ENCODE measurements at regions not wholly inside any gene's neighbourhood (a gene's known extent, or its start where the extent isn't known, plus 50 kb on each side); places are given as distances from the start of the nearest gene placed in this dataset.
A peak's percentile ranks its signal among the peaks of the same experiment; 100 is the strongest.
"Not testable (repeated sequence)": the region's sequence is repeated elsewhere in the genome, so short reads cannot be mapped to it uniquely, and the experiment has no call there.

DNA sequence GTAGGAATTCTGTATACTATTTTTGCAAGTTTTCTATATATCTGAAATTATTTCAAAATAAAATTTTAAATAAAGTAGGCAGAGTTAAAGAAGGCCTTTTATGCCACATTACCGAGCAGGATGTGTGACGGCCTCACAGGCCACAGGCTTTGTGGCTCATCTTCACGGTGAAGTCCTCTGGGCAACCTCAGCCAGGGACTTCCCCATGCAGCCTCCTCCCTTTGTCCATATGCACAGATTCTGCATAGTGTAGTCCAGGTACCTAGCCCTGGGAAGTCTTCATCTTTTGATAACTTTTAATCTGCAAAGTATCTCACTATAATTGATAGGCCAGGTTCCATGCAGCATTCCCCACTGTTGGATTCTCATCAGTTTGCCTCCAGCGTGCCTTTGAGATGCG lies 62.8 kb downstream of the ARHGAP11B start:
- DNase-seq (ENCODE audit: low read depth) = not testable (repeated sequence)

GRCh38 chr15:30690153-30690552 lies 64.2 kb downstream of the ARHGAP11B start:
- not testable (repeated sequence) for DNase-seq (ENCODE audit: low read depth)

DNA sequence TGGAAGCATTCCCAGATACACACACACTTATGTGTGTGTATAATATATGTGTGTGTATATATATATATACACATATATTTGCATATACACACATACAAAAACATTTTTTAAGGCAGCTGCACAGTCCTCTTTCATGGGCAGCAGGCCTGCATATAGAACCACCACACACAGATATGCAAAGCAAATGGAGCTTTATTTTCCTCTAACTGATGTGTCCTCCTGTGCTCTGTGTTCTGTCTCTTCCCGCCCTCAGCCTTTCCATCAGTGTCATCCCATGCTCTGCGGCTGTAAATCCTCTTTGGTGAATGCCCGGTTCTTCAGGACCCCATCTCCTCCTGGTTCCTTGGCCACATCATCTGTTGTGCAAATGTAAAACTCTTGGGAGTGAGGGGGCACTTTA lies 69.9 kb downstream of the ARHGAP11B start:
- DNase-seq (ENCODE audit: low read depth) = not testable (repeated sequence)

DNA sequence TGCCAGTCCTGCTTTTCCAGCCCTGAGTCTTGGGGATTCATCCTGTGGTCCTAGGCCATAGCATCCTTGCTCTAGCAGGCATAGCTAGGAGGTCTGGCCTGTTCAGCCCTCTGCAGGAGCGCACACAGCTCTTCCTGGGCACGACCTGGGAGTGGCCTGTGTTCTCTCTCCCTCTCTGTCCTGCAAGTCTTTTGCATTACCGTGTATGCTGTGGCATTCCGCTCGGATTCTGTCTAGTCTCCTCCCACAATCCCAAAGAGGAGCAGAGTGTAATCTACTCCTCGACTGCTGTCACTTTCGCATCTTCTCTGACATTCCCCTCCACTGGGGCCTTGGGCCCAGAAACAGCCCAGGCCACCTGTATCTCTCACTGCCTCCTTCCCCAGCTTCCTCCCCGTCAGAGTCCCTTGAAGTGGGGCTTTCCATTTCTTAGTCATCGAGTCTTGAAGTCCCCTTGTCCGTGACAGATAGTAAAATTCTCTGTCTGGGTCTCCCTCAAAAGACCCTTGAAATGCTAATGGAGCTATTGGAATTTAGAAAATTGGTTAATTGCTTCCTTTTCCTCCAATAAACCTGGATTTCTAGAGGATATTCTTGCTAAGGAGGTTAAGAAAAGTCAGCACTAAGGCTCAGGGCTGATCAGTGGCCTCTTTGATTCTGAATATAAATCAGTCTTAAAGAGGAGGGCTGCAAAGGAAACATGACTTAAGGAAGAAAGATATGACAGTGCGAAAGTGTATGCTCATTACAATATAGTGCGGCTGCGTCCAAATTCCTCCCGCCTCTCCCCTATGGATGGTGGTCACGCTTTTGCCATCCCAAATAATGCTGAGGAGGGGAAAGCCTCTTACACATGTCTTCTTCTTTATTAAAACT lies 70.7 kb downstream of the ARHGAP11B start:
- not testable (repeated sequence) for DNase-seq (ENCODE audit: low read depth)

DNA sequence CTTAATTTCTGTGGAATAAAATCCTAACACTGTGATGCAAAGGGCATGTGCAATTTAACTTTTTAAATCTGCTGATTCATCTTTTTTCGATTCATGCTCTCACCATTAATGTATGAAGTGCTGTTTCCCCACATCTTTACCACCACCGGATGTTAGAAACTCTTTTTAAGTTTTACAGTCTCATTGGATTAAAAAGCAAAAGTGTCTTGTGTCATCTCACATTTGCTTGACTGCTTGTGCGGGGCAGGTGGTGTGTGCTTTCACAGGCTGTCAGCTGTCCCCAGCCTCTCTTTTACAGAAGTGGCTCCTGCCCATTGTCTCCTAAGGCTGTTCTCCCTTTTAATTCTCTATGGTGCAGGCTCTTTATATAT lies 71.4 kb downstream of the ARHGAP11B start:
- DNase-seq (ENCODE audit: low read depth) = not testable (repeated sequence)

GRCh38 chr15:30700006-30700597 lies 74.2 kb downstream of the ARHGAP11B start:
- not testable (repeated sequence) for DNase-seq (ENCODE audit: low read depth)

- not testable (repeated sequence) for DNase-seq (ENCODE audit: low read depth)
These were observed 82.2 kb downstream of the ARHGAP11B start for GRCh38 chr15:30707976-30708685.

GRCh38 chr15:30708809-30709208 lies 82.9 kb downstream of the ARHGAP11B start:
- DNase-seq (ENCODE audit: low read depth) = not testable (repeated sequence)

DNA sequence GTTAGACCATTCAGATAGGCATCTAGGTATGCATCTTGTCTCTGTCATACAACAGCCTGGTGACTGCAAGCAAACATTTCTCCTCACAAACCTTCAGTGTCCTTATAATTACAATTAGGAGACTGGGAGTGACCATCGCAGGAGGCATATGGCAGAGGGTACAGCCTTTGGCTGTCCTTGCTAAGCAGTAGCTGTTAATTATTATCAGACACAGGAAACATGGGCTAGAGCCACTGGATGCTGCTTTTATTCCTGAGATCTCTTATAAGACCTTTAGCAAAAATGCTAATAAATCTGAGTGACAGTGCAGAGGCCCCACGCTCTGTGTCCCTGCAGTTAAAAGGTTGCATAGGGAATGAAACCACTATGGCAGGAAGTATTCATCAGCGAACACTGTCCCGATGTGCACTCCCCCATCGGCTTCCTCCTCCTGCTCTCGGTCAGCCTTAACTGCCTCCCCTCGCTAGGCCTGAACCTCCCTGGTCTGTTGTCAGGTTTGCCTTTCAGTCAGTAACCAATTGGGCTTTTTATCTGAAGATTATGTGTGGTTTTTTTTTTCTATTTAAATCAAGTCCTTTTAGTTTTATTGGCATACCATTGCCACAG lies 92.2 kb downstream of the ARHGAP11B start:
- not testable (repeated sequence) for DNase-seq (ENCODE audit: low read depth)

DNA sequence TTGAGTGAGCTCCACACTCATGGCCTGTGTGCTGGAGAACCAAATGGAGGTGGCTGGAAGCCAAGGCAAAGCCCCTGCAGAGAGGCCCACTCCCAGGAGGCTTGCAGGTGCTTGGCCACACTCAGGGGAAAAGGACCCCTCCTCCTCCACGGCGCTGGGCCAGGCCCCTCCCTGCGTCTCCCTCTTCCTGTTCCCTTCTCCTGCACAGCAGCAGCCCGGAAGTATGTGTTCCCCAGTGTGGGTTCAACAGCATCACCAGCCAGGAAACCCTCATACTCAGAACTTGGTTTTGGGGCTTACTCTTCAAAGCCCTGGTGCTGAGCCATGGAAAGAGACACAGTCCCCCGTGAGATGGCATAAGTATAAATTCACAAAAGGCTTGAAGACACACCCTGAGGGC lies 93.4 kb downstream of the ARHGAP11B start:
- not testable (repeated sequence) for DNase-seq (ENCODE audit: low read depth)

DNA sequence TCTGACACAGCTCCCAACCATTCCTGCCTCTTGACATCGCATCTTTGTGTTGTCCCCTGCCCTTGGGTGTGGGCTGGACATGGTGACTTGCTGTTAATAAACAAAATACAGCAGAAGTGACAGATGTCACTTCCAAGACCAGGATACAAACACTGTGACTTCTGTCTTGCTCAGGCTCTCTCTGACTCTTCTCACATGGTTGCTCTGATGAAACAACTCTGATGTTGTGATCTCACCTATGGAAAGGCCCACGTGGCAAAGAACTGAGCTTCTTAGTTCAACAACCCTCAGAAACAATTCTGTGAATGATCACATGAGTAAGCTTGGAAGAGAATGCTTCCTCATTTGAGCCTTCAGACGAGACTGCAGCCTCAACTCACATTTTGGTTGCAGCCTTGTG lies 94.9 kb downstream of the ARHGAP11B start:
- DNase-seq (ENCODE audit: low read depth) = not testable (repeated sequence)

- DNase-seq (ENCODE audit: low read depth) = not testable (repeated sequence)
These were observed 95.6 kb downstream of the ARHGAP11B start for GRCh38 chr15:30721529-30721928.

GRCh38 chr15:30723540-30724175 lies 97.7 kb downstream of the ARHGAP11B start:
- not testable (repeated sequence) for DNase-seq (ENCODE audit: low read depth)

DNA sequence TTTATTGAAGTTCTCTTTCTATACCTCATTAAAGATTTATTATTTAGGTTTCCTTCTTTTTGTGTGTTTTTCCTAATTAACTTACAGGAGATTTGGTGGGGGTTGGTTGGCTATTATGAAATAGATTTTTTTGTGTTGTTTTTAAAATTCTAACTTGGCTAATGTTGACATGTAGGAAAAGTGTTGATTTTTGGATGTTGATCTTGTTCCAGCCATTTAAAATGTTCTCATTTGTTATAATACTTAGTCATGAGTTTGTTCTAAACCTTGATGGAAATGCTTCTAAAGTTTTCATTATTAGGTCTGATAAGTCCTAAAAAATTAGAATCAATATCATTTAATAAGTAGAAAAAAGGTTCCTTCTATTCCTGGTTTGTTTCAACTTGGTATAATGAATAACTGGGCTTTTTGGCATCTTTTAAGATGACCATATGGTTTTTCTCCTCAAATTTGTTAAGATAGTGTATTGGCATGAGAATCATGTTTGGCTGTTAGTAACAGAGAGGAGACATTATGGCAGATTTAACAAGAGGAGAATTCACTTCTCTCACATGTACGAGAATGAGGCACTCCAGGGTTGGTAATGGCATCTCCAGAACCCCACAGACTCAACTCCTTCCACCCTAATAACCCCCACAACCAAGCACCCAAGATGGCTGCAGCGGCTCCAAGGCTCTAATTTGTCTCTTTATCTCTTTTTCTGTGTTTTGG lies 104.1 kb downstream of the ARHGAP11B start:
- not testable (repeated sequence) for DNase-seq (ENCODE audit: low read depth)

GRCh38 chr15:30730633-30731032 lies 104.7 kb downstream of the ARHGAP11B start:
- not testable (repeated sequence) for DNase-seq (ENCODE audit: low read depth)

DNA sequence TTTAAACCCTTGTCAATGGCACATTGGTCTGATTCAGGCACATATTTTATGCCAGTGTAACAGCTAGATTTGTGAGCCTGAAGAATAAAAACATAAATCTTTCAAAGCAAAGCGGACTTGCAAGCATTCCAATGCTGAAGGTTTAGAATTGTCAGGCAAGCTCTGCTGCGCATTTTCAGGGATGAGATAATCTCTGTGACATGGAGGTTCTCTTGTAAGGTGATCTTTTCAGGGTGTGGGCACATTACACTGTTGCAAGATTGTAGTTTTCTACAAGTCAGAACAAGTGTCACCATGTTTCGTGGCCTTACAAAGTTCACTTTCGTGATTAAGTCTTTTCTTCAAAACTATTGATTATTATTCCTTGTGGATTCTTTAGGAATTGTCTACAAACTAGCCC lies 106.2 kb downstream of the ARHGAP11B start:
- DNase-seq (ENCODE audit: low read depth) = not testable (repeated sequence)

- DNase-seq (ENCODE audit: low read depth) = peak; percentile 67
These were observed 110.1 kb downstream of the ARHGAP11B start for GRCh38 chr15:30735884-30736564.

GRCh38 chr15:30742796-30743195 lies 116.9 kb downstream of the ARHGAP11B start:
- peak; percentile 67 for DNase-seq (ENCODE audit: low read depth)

GRCh38 chr15:30749048-30749447 lies 123.1 kb downstream of the ARHGAP11B start:
- not testable (repeated sequence) for DNase-seq (ENCODE audit: low read depth)

DNA sequence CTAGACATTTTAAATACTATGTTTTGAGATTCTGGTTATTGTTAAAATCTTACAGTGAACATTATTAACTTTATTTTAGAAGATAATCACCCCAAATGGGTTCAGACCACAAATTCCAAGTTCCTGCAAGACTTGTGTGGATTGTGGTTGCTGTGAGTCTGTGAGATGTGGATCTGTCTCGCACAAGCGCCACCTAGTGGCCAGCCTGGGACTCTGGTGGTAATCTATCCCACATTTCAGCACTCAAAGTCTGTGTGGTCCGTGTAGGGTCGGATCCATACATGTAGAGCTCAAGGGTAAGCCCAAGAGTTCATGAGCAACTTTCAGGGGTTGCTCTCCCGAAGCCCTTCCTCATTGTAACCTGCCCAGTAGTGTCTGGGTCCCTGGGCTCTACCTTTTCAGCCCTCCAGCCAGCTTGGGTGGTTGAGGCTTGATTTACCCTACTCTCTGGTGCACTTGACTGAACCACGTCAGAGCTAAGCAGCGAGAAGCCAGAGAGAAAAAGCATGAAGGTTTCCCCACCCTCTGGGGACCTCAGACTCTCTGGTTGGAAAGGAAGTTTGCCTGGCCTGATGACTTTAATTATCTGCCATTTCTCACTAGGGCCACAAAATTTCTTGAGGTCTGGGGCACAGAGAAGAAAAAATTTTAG lies 129.2 kb downstream of the ARHGAP11B start:
- not testable (repeated sequence) for DNase-seq (ENCODE audit: low read depth)

All from amniotic epithelial cell (primary cell).